Neural progenitor cell (in vitro differentiated cells): ENCODE measurements at regions not wholly inside any gene's neighbourhood (a gene's known extent, or its start where the extent isn't known, plus 50 kb on each side); places are given as distances from the start of the nearest gene placed in this dataset.

Experiments used
- DNase-seq: peaks from one replicate; pipeline ENCODE4 v3.0.0-alpha.2; 2016; ENCODE audit warnings: low spot score
- H2AFZ ChIP-seq: fragments of 200-600 bp; sonication (generic); replicated peaks from 2 replicates; pipeline ENCODE4 v1.6.1; 2016; ENCODE audit warnings: antibody characterized with exemption
- H3F3A ChIP-seq: fragments of 200-600 bp; sonication (generic); 2 replicates; pipeline ENCODE4 v1.6.1; 2016; ENCODE audit warnings: antibody characterized with exemption, low read depth
- H3K27ac ChIP-seq: fragments of 200-600 bp; sonication (generic); 2 replicates; pipeline ENCODE4 v1.5.1; 2016; ENCODE audit warnings: mild to moderate bottlenecking
- H3K27me3 ChIP-seq: fragments of 200-600 bp; sonication (generic); 2 replicates; pipeline ENCODE4 v1.6.1; 2016; ENCODE audit warnings: mild to moderate bottlenecking, moderate library complexity
- H3K36me3 ChIP-seq: fragments of 200-600 bp; sonication (generic); 2 replicates; pipeline ENCODE4 v1.5.1; 2016
- H3K4me1 ChIP-seq: fragments of 200-600 bp; sonication (generic); 2 replicates; pipeline ENCODE4 v1.6.1; 2016; ENCODE audit warnings: mixed run types
- H3K4me2 ChIP-seq: fragments of 200-600 bp; sonication (generic); 2 replicates; pipeline ENCODE4 v1.6.1; 2016
- H3K4me3 ChIP-seq: fragments of 200-600 bp; sonication (generic); 2 replicates; pipeline ENCODE4 v1.5.1; 2016
- H3K79me2 ChIP-seq: fragments of 200-600 bp; sonication (generic); 2 replicates; pipeline ENCODE4 v1.6.1; 2016; ENCODE audit warnings: low read depth
- H3K9ac ChIP-seq: fragments of 200-600 bp; sonication (generic); 2 replicates; pipeline ENCODE4 v1.6.1; 2016
- H3K9me3 ChIP-seq: fragments of 200-600 bp; sonication (generic); 2 replicates; pipeline ENCODE4 v1.5.1; 2016; ENCODE audit warnings: low read depth
- H4K20me1 ChIP-seq: fragments of 200-600 bp; sonication (generic); 2 replicates; pipeline ENCODE4 v1.6.1; 2016; ENCODE audit warnings: low read depth
- H3K27ac Mint-ChIP-seq: 3 replicates; pipeline ENCODE4 v1.8.0; 2021; ENCODE audit warnings: mixed read lengths
- H3K27me3 Mint-ChIP-seq: 2 replicates; pipeline ENCODE4 v1.8.0; 2022; ENCODE audit warnings: low read depth, mild to moderate bottlenecking, inconsistent platforms, moderate library complexity, mixed read lengths; ENCODE audit not compliant: insufficient read depth
- H3K36me3 Mint-ChIP-seq: 3 replicates; pipeline ENCODE4 v1.8.0; 2021; ENCODE audit warnings: mixed read lengths
- H3K4me1 Mint-ChIP-seq: 3 replicates; pipeline ENCODE4 v1.8.0; 2021; ENCODE audit warnings: mixed read lengths
- H3K4me3 Mint-ChIP-seq: 3 replicates; pipeline ENCODE4 v1.8.0; 2021; ENCODE audit warnings: mild to moderate bottlenecking, moderate library complexity, mixed read lengths
- H3K9me3 Mint-ChIP-seq: 3 replicates; pipeline ENCODE4 v1.8.0; 2020; ENCODE audit warnings: mixed read lengths
- CTCF ChIP-seq: fragments of 200-600 bp; sonication (generic); IDR thresholded peaks from 2 replicates; pipeline ENCODE4 v1.5.1; 2017; ENCODE audit warnings: antibody characterized with exemption, mild to moderate bottlenecking
- EZH2 ChIP-seq: fragments of 200-600 bp; sonication (generic); IDR thresholded peaks from 2 replicates; pipeline ENCODE4 v1.6.1; 2017; ENCODE audit warnings: antibody characterized with exemption, mild to moderate bottlenecking, moderate library complexity
- EZH2phosphoT487 ChIP-seq: fragments of 200-600 bp; sonication (generic); IDR thresholded peaks from 2 replicates; pipeline ENCODE4 v1.6.1; 2017; ENCODE audit warnings: antibody characterized with exemption

- Histone ChIP-seq H3K9ac (no peak overlapping the region), H3K4me3 (no peak overlapping the region), H3K36me3 (no peaks in the 10 kb centered on the region), H3K27me3 (no peaks in the 10 kb centered on the region), H4K20me1 (no peaks in the 10 kb centered on the region), H3K9me3 (no peaks in the 10 kb centered on the region), H3K4me2 (no peak overlapping the region), H3K4me1 (peaks cover 9% of the 10 kb centered on the region), H3K27ac (no peak overlapping the region), H3F3A (no peaks in the 10 kb centered on the region), H3K79me2 (no peaks in the 10 kb centered on the region), H2AFZ (no peak overlapping the region)
- H3K36me3 Mint-ChIP-seq: no peaks in the 10 kb centered on the region
- DNase-seq: no peak
- peaks cover 6% of the 10 kb centered on the region for H3K4me1 Mint-ChIP-seq
- H3K27me3 Mint-ChIP-seq: no peaks in the 10 kb centered on the region
- H3K4me3 Mint-ChIP-seq: no peak overlapping the region
- no peaks in the 10 kb centered on the region for H3K9me3 Mint-ChIP-seq
- TF ChIP-seq EZH2 (no peak), EZH2phosphoT487 (no peak), CTCF (no peak)
- no peak overlapping the region for H3K27ac Mint-ChIP-seq
Measured at GRCh38 chr20:6418732-6419131, 295.9 kb upstream of the FERMT1 start.

- Histone ChIP-seq H3K4me2 (no peak overlapping the region), H2AFZ (no peak overlapping the region), H3K4me1 (peaks cover 9% of the 10 kb centered on the region), H3F3A (no peaks in the 10 kb centered on the region), H3K9ac (no peak overlapping the region), H3K79me2 (no peaks in the 10 kb centered on the region), H3K36me3 (no peaks in the 10 kb centered on the region), H3K27ac (no peak overlapping the region), H3K4me3 (no peak overlapping the region), H3K9me3 (no peaks in the 10 kb centered on the region), H3K27me3 (no peaks in the 10 kb centered on the region), H4K20me1 (no peaks in the 10 kb centered on the region)
- Mint-ChIP-seq H3K36me3 (no peaks in the 10 kb centered on the region), H3K4me1 (peaks cover 6% of the 10 kb centered on the region), H3K27me3 (no peaks in the 10 kb centered on the region), H3K27ac (no peak overlapping the region), H3K9me3 (no peaks in the 10 kb centered on the region), H3K4me3 (no peak overlapping the region)
- no peak for DNase-seq
- TF ChIP-seq CTCF (peak; percentile 12), EZH2 (no peak)
Measured at GRCh38 chr20:6416371-6416770, 293.5 kb upstream of the FERMT1 start.

GRCh38 chr20:6411651-6412050 is 288.8 kb upstream of the FERMT1 start:
- Histone ChIP-seq H3K79me2 (no peaks in the 10 kb centered on the region), H3K4me1 (no peaks in the 10 kb centered on the region), H3K9ac (no peak overlapping the region), H3K27ac (no peak overlapping the region), H3F3A (no peaks in the 10 kb centered on the region), H3K4me2 (no peak overlapping the region), H4K20me1 (no peaks in the 10 kb centered on the region), H3K9me3 (no peaks in the 10 kb centered on the region), H3K27me3 (no peaks in the 10 kb centered on the region), H2AFZ (no peak overlapping the region), H3K4me3 (no peak overlapping the region), H3K36me3 (no peaks in the 10 kb centered on the region)
- no peaks in the 10 kb centered on the region for H3K27me3 Mint-ChIP-seq
- H3K9me3 Mint-ChIP-seq: no peaks in the 10 kb centered on the region
- no peak for DNase-seq
- H3K27ac Mint-ChIP-seq: no peak overlapping the region
- TF ChIP-seq EZH2 (no peak), CTCF (no peak), EZH2phosphoT487 (no peak)
- no peak overlapping the region for H3K4me3 Mint-ChIP-seq
- H3K4me1 Mint-ChIP-seq: peaks cover 4% of the 10 kb centered on the region
- no peaks in the 10 kb centered on the region for H3K36me3 Mint-ChIP-seq

- no peaks in the 10 kb centered on the region for H3K4me1 ChIP-seq
- TF ChIP-seq EZH2 (no peak), EZH2phosphoT487 (no peak), CTCF (no peak)
- H3K36me3 Mint-ChIP-seq: no peaks in the 10 kb centered on the region
- H3K4me1 Mint-ChIP-seq: peaks cover 4% of the 10 kb centered on the region
- H3K9ac ChIP-seq: no peak overlapping the region
- no peak for DNase-seq
- no peaks in the 10 kb centered on the region for H3K9me3 ChIP-seq
- no peaks in the 10 kb centered on the region for H3K9me3 Mint-ChIP-seq
- no peaks in the 10 kb centered on the region for H3F3A ChIP-seq
- H3K4me3 ChIP-seq: no peak overlapping the region
- no peak overlapping the region for H3K4me2 ChIP-seq
- no peaks in the 10 kb centered on the region for H3K79me2 ChIP-seq
- H2AFZ ChIP-seq: no peak overlapping the region
- H3K36me3 ChIP-seq: no peaks in the 10 kb centered on the region
- H3K27me3 ChIP-seq: no peaks in the 10 kb centered on the region
- H4K20me1 ChIP-seq: no peaks in the 10 kb centered on the region
- no peak overlapping the region for H3K27ac Mint-ChIP-seq
- H3K27me3 Mint-ChIP-seq: no peaks in the 10 kb centered on the region
- H3K4me3 Mint-ChIP-seq: no peak overlapping the region
- H3K27ac ChIP-seq: no peak overlapping the region
Measured at GRCh38 chr20:6410721-6411120, 287.9 kb upstream of the FERMT1 start.
